K562 (cell line): ENCODE measurements at regions not wholly inside any gene's neighbourhood (a gene's known extent, or its start where the extent isn't known, plus 50 kb on each side); places are given as distances from the start of the nearest gene placed in this dataset.

Experiments
- ATAC-seq: fragments of 200-7000 bp; cut with Tn5 transposase; 3 replicates; pipeline ENCODE4 v1.9.1; 2020; ENCODE audit warnings: moderate library complexity
- BruUV-seq: library from RNA; stranded (reverse); fragments of 400-500 nt; replicated peaks from 2 replicates; lab custom pipeline; 2021; lab: Mats Ljungman, UMichigan
- CTCF ChIA-PET: fragments of 300-600 bp; formaldehyde crosslinking; extraction: SDS; loops from one replicate; lab custom pipeline; 2021; ENCODE audit warnings: low intra/inter-chr PET ratio; lab: Yijun Ruan, JAX
- POLR2A ChIA-PET: fragments of 300-600, 350-650 bp; sonication (Branson Sonifier 250); formaldehyde crosslinking; extraction: SDS; loops from one replicate; lab custom pipeline; 2021; ENCODE audit warnings: antibody characterized with exemption, inconsistent platforms; lab: Yijun Ruan, JAX
- DNase-seq, 4 experiments: peaks; one replicate each; pipeline versions ENCODE4 v3.0.0 to v3.0.0-alpha.2; 2011 to 2018; ENCODE audit warnings: low spot score in 3 of 4, mixed read lengths in 3 of 4; ENCODE audit errors: extremely low read depth in 1 of 4
- FAIRE-seq: peaks from 2 replicates; lab custom pipeline; 2011; peaks lifted over from hg19 to GRCh38; lab: Jason Lieb, UNC
- H2AFZ ChIP-seq: 2 replicates; pipeline ENCODE4 v1.6.0; 2011; ENCODE audit warnings: low read depth, low read length, control low read depth, inconsistent platforms
- H3K27ac ChIP-seq: fragments of 200-600 bp; 3 replicates; pipeline ENCODE4 v1.8.0; 2011; ENCODE audit warnings: low read depth, mild to moderate bottlenecking, control low read depth, inconsistent platforms, low read length, moderate library complexity, mixed read lengths; ENCODE audit errors: extremely low read depth
- H3K27me3 ChIP-seq, 2 experiments: fragments of 300-600 bp in 1 of 2; 2 replicates in 1 of 2; 3 replicates in 1 of 2; pipeline versions ENCODE4 v1.6.0 to v1.8.0; 2011; ENCODE audit warnings: inconsistent platforms in 2 of 2, low read length in 2 of 2, mild to moderate bottlenecking in 1 of 2, mixed read lengths in 1 of 2, moderate library complexity in 1 of 2; ENCODE audit not compliant: control insufficient read depth in 2 of 2, insufficient read depth in 2 of 2
- H3K36me3 ChIP-seq: fragments of 300-600 bp; 3 replicates; pipeline ENCODE4 v1.8.0; 2011; ENCODE audit warnings: mild to moderate bottlenecking, low read length, inconsistent platforms; ENCODE audit not compliant: control insufficient read depth, insufficient read depth
- H3K4me1 ChIP-seq, 2 experiments: fragments of 200-600 bp in 1 of 2; replicated peaks in 1 of 2; 2 replicates in 1 of 2; 3 replicates in 1 of 2; pipeline versions ENCODE4 v1.5.1 to v1.8.0; 2011; ENCODE audit warnings: inconsistent platforms in 2 of 2, low read length in 2 of 2, mild to moderate bottlenecking in 1 of 2, mixed read lengths in 1 of 2, moderate library complexity in 1 of 2; ENCODE audit not compliant: control insufficient read depth in 2 of 2, insufficient read depth in 2 of 2
- H3K4me2 ChIP-seq: 2 replicates; pipeline ENCODE4 v1.6.1; 2011; ENCODE audit warnings: low read length, control low read depth, inconsistent platforms, mixed read lengths; ENCODE audit not compliant: insufficient read depth
- H3K4me3 ChIP-seq: fragments of 200-600 bp; sonication (generic), shearing (Covaris generic); 2 replicates; pipeline ENCODE4 v1.5.1; 2016; ENCODE audit warnings: control low read depth, inconsistent platforms
- H3K79me2 ChIP-seq: fragments of 200-600 bp; 3 replicates; pipeline ENCODE4 v1.8.0; 2011; ENCODE audit warnings: low read length, inconsistent platforms; ENCODE audit not compliant: control insufficient read depth, insufficient read depth
- H3K9ac ChIP-seq, 2 experiments: 2 replicates each; pipeline versions ENCODE4 v1.6.0 to v1.6.1; 2011; ENCODE audit warnings: low read depth in 2 of 2, low read length in 2 of 2, control low read depth in 1 of 2, inconsistent platforms in 1 of 2, mild to moderate bottlenecking in 1 of 2, mixed read lengths in 1 of 2; ENCODE audit not compliant: insufficient read depth in 1 of 2
- H3K9me1 ChIP-seq: one replicate; pipeline ENCODE4 v1.6.0; 2011; ENCODE audit warnings: inconsistent platforms, mild to moderate bottlenecking, low read length, moderate library complexity; ENCODE audit not compliant: control insufficient read depth, insufficient read depth
- H3K9me3 ChIP-seq: replicated peaks from 2 replicates; pipeline ENCODE4 v1.5.1; 2011; ENCODE audit warnings: low read depth, low read length, inconsistent platforms; ENCODE audit not compliant: control insufficient read depth, insufficient read depth
- H4K20me1 ChIP-seq: replicated peaks from 2 replicates; pipeline ENCODE4 v1.6.1; 2011; ENCODE audit warnings: low read length, inconsistent platforms, mixed read lengths; ENCODE audit not compliant: control insufficient read depth, insufficient read depth
- MAZ ChIP-seq, 2 experiments: fragments of 450-650 bp in 1 of 2; sonication (generic) in 1 of 2; formaldehyde crosslinking; IDR thresholded peaks in 1 of 2; conservative IDR thresholded peaks in 1 of 2; 2 replicates each; pipeline versions ENCODE4 v1.4.0 to v1.5.0; 2020; ENCODE audit warnings: mild to moderate bottlenecking in 1 of 2, missing genetic modification reagents in 1 of 2
- MEIS2 ChIP-seq: fragments of 450-650 bp; IDR thresholded peaks from 2 replicates; pipeline ENCODE4 v1.6.1; 2014; ENCODE audit warnings: mild to moderate bottlenecking; ENCODE audit not compliant: partially characterized antibody
- TRIM25 ChIP-seq: fragments of 450-650 bp; IDR thresholded peaks from 2 replicates; pipeline ENCODE4 v1.7.0; 2016; ENCODE audit warnings: borderline replicate concordance
- ZBTB2 ChIP-seq: fragments of 450-650 bp; IDR thresholded peaks from 2 replicates; pipeline ENCODE4 v1.6.1; 2016; ENCODE audit warnings: antibody characterized with exemption
- ZKSCAN1 ChIP-seq: fragments of 150-350 bp; IDR thresholded peaks from 2 replicates; pipeline ENCODE4 v1.6.1; 2016; ENCODE audit warnings: low read depth, low read length
- ZNF780A ChIP-seq: fragments of 250-450 bp; sonication (Bioruptor Pico); IDR thresholded peaks from 2 replicates; pipeline ENCODE4 v1.5.0; 2021; ENCODE audit warnings: mild to moderate bottlenecking
- WGBS: fragments of 100-300 bp; shearing (Covaris generic); methylation state at CpG from one replicate; pipeline ENCODE4 v1.1.6; 2016; ENCODE audit warnings: low coverage, mixed read lengths; ENCODE audit not compliant: insufficient coverage; ENCODE audit errors: missing lambda C conversion rate; 5-methylcytosine and 5-hydroxymethylcytosine counted together
- in situ Hi-C: fragments of 300-500 bp; cut with MboI; formaldehyde crosslinking; loops from 4 replicates; pipeline ENCODE4 v1.15.0; 2018; ENCODE audit warnings: inconsistent platforms, mixed read lengths
- intact Hi-C: fragments of 100-400 bp; cut with micrococcal nuclease; formaldehyde crosslinking; loops from 2 replicates; pipeline ENCODE4 v1.14.2; 2022

GRCh38 chr5:26519245-26519644, 519.1 kb downstream of the CDH9 start (continued):
- no peak for TF ChIP-seq ZBTB2
- no peak for TF ChIP-seq ZNF780A (CRISPR knock-in tag)
- TF ChIP-seq MEIS2, result no peak
- no peak for TF ChIP-seq TRIM25
- TF ChIP-seq MAZ (CRISPR knock-in tag; conservative IDR thresholded peaks at IDR 0.05 in 1 of 2, IDR thresholded peaks at IDR 0.05 in 1 of 2), result no peak

GRCh38 chr5:26518065-26518464, 520.3 kb downstream of the CDH9 start:
- WGBS, result 0% methylated on average over 5 of the region's 5 CpGs
- Histone ChIP-seq H4K20me1 (no peaks in the 10 kb centered on the region), H3K27me3 (no peaks in the 10 kb centered on the region), H3K27ac (no peak overlapping the region), H2AFZ (no peak overlapping the region), H3K9me1 (no peaks in the 10 kb centered on the region), H3K4me1 (no peaks in the 10 kb centered on the region), H3K79me2 (no peaks in the 10 kb centered on the region), H3K4me2 (no peak overlapping the region), H3K9me3 (peaks cover 2% of the 10 kb centered on the region; the same call in 1 of the 2 replicates), H3K9ac (no peak overlapping the region), H3K4me3 (no peak overlapping the region), H3K36me3 (no peaks in the 10 kb centered on the region)
- POLR2A ChIA-PET, result no interaction called here
- intact Hi-C loops (no loop called here), in situ Hi-C loops (no loop called here)
- no peak for TF ChIP-seq ZKSCAN1
- DNase-seq, result no peak
- no peak for FAIRE-seq
- CTCF ChIA-PET, result no interaction called here
- no TSS peak for BruUV-seq
- no peak for ATAC-seq
